Mucosa of descending colon (tissue), 3 donors: ENCODE measurements at regions not wholly inside any gene's neighbourhood (a gene's known extent, or its start where the extent isn't known, plus 50 kb on each side); places are given as distances from the start of the nearest gene placed in this dataset.

Experiments
- ATAC-seq: fragments of 200-7000 bp; cut with Tn5 transposase; one replicate; pipeline ENCODE4 v1.9.1; 2020; ENCODE audit warnings: mild to moderate bottlenecking, moderate library complexity
- DNase-seq, 3 donors: peaks; one replicate each; pipeline ENCODE4 v3.0.0-alpha.2; 2020
- H3K36me3 ChIP-seq: fragments of 200-600 bp; one replicate; pipeline ENCODE4 v1.8.0; 2021; ENCODE audit warnings: low read depth, mild to moderate bottlenecking
- H3K4me1 ChIP-seq: fragments of 200-600 bp; one replicate; pipeline ENCODE4 v1.8.0; 2021; ENCODE audit warnings: low read depth, mild to moderate bottlenecking
- H3K4me3 ChIP-seq: fragments of 200-600 bp; one replicate; pipeline ENCODE4 v1.8.0; 2021; ENCODE audit warnings: mild to moderate bottlenecking
- H3K9me3 ChIP-seq: fragments of 200-600 bp; one replicate; pipeline ENCODE4 v1.8.0; 2021; ENCODE audit warnings: mild to moderate bottlenecking
- CTCF ChIP-seq: fragments of 200-600 bp; IDR thresholded peaks from one replicate; pipeline ENCODE4 v1.8.0; 2022; ENCODE audit warnings: antibody characterized with exemption, mild to moderate bottlenecking
- intact Hi-C, 2 donors: fragments of 100-400 bp; cut with DNase I in 1 of 2; cut with micrococcal nuclease in 1 of 2; formaldehyde crosslinking; loops; one replicate each; pipeline versions ENCODE4 v1.11.0 to v1.11.1; 2022; cut with DNase I, micrococcal nuclease
- donor health status: DM: no; HTN: no; CAD: no; lungs with moderate emphysema.
- donor health status: DM: no; HTN: no; CAD: no.
- donor health status: DM: no; HTN: yes; CAD: no.

- DNase-seq (no peak), ATAC-seq (no peak)
- H3K36me3 ChIP-seq, result no peaks in the 10 kb centered on the region
- H3K4me3 ChIP-seq, result no peak overlapping the region
- no peak for TF ChIP-seq CTCF
- H3K4me1 ChIP-seq, result peaks cover 4% of the 10 kb centered on the region
- no peaks in the 10 kb centered on the region for H3K9me3 ChIP-seq
- intact Hi-C loops, result no loop called here
Measured at GRCh38 chr21:35915030-35915429, 145.3 kb downstream of the SETD4 start.

- ATAC-seq, result no peak
- no peak for DNase-seq
- no peaks in the 10 kb centered on the region for H3K9me3 ChIP-seq
Measured at GRCh38 chr21:35911412-35912191, 148.7 kb downstream of the SETD4 start.

DNA sequence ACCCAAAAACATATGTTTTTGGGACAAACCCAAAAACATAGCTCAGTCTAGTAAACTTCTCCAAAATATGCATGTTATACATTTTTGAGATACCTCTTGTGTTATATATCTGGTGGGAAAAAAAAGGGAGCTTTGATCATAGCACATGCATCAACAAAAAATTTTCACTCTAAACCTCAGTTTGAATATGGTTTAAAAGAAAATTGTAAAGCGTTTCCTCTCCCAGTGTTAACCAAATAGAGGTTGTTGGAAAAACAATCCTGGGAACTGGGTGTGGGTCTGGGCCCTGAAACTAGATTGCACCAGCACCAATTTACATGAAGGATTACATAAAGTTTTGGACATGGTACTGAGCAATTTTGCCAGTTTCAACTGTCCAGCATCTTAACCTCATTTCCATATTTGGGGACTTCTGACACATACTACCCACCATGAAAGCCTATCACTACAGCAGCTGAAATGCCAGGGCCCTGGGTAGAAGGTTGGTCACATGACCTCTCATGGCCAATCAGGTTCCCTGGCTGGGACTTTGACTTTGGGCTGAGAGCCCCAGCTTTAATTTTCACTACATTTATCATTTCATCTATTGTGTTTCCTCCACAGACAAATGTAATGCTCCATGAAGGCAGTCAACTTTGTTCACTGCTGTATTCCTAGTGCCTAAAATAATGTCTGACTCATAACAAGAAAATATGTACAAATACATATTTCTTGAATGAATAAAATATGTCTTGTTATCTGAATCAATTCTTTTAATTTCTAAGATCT is 150.7 kb downstream of the SETD4 start:
- no peak for TF ChIP-seq CTCF
- no peaks in the 10 kb centered on the region for H3K36me3 ChIP-seq
- no peak overlapping the region for H3K4me3 ChIP-seq
- intact Hi-C loops, result no loop called here
- DNase-seq, result no peak
- ATAC-seq, result no peak
- no peaks in the 10 kb centered on the region for H3K4me1 ChIP-seq
- no peaks in the 10 kb centered on the region for H3K9me3 ChIP-seq

More at GRCh38 chr21:35911412-35912191, 148.7 kb downstream of the SETD4 start:
- Histone ChIP-seq H3K36me3 (no peaks in the 10 kb centered on the region), H3K4me1 (no peaks in the 10 kb centered on the region), H3K4me3 (no peak overlapping the region)
- no peak for TF ChIP-seq CTCF
- intact Hi-C loops, result no loop called here

GRCh38 chr21:35908311-35909078 is 151.8 kb downstream of the SETD4 start:
- DNase-seq (no peak), ATAC-seq (no peak)
- Histone ChIP-seq H3K36me3 (no peaks in the 10 kb centered on the region), H3K9me3 (no peaks in the 10 kb centered on the region), H3K4me1 (no peaks in the 10 kb centered on the region), H3K4me3 (no peak overlapping the region)
- no peak for TF ChIP-seq CTCF
- intact Hi-C loops, result no loop called here

DNA sequence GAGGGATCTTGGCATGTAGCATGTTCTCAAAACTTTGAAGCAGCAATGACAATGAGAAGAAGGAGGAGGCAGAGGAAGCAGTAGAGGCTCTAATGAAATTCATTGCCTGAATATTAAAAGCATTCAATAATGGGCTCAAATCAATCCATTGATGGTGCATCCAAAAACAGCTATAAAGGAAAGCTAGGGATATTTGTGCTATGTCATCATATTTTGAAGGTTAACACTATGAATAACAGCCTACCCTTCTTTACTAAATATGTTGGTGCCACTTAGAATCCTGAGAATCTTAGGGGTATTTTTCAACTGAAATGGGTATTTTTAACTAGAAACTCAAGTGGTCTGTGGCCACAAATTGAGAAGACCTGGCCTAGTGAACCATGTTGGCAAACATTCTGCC is 153.7 kb downstream of the SETD4 start:
- no peak for TF ChIP-seq CTCF
- intact Hi-C loops, result no loop called here
- H3K9me3 ChIP-seq, result no peaks in the 10 kb centered on the region
- no peaks in the 10 kb centered on the region for H3K36me3 ChIP-seq
- no peak overlapping the region for H3K4me3 ChIP-seq
- no peak for ATAC-seq
- H3K4me1 ChIP-seq, result no peaks in the 10 kb centered on the region
- DNase-seq, result no peak
